Left lung (tissue), 4 donors: ENCODE measurements at regions not wholly inside any gene's neighbourhood (a gene's known extent, or its start where the extent isn't known, plus 50 kb on each side); places are given as distances from the start of the nearest gene placed in this dataset.
"Not testable (repeated sequence)": the region's sequence is repeated elsewhere in the genome, so short reads cannot be mapped to it uniquely, and the experiment has no call there.

ENCODE experiments used
- ATAC-seq: fragments of 200-7000 bp; cut with Tn5 transposase; one replicate; pipeline ENCODE4 v1.9.1; 2020; ENCODE audit warnings: moderate library complexity
- DNase-seq, 4 donors: peaks; one replicate each; pipeline ENCODE4 v3.0.0-alpha.2; 2013 to 2020
- H3K27ac ChIP-seq, 2 donors: fragments of 200-600 bp; sonication (generic) in 1 of 2; one replicate each; pipeline versions ENCODE4 v1.5.0 to v1.8.0; 2020 to 2021
- H3K27me3 ChIP-seq, 2 donors: fragments of 200-600 bp; sonication (generic) in 1 of 2; one replicate each; pipeline versions ENCODE4 v1.5.0 to v1.8.0; 2020 to 2021
- H3K36me3 ChIP-seq, 2 donors: fragments of 200-600 bp; sonication (generic) in 1 of 2; one replicate each; pipeline versions ENCODE4 v1.5.0 to v1.8.0; 2020 to 2021
- H3K4me1 ChIP-seq, 2 donors: fragments of 200-600 bp; one replicate each; pipeline ENCODE4 v1.8.0; 2021
- H3K4me3 ChIP-seq, 2 donors: fragments of 200-600 bp; sonication (generic) in 1 of 2; one replicate each; pipeline versions ENCODE4 v1.5.0 to v1.8.0; 2020 to 2021; ENCODE audit warnings: mild to moderate bottlenecking in 1 of 2
- H3K9me3 ChIP-seq, 2 donors: fragments of 200-600 bp; sonication (generic) in 1 of 2; one replicate each; pipeline versions ENCODE4 v1.5.0 to v1.8.0; 2020 to 2021
- CTCF ChIP-seq, 2 donors: fragments of 200-600 bp; sonication (generic) in 1 of 2; IDR thresholded peaks; one replicate each; pipeline versions ENCODE4 v1.5.0 to v1.8.0; 2021; ENCODE audit warnings: antibody characterized with exemption in 2 of 2
- intact Hi-C, 2 donors: fragments of 100-400 bp; cut with DNase I; formaldehyde crosslinking; loops; one replicate each; pipeline versions ENCODE4 v1.11.2 to v1.14.2; 2022
- donor health status: DM: no; HTN: yes; CAD: no.
- donor health status: DM: no; HTN: no; CAD: no.

- no peaks in the 10 kb centered on the region for H3K4me1 ChIP-seq
- no peak for ATAC-seq
- no peaks in the 10 kb centered on the region for H3K36me3 ChIP-seq
- intact Hi-C loops = no loop called here
- H3K27me3 ChIP-seq = no peaks in the 10 kb centered on the region
- DNase-seq = no peak
- H3K27ac ChIP-seq = no peak overlapping the region
- no peak for TF ChIP-seq CTCF (IDR thresholded peaks at IDR 0.05)
- H3K4me3 ChIP-seq = no peak overlapping the region
- H3K9me3 ChIP-seq = no peaks in the 10 kb centered on the region
These were observed 1609.7 kb upstream of the CDH9 start for GRCh38 chr5:28648108-28648507.

- H3K27me3 ChIP-seq = no peaks in the 10 kb centered on the region
- H3K9me3 ChIP-seq = peaks cover 0 to 17% of the 10 kb centered on the region in 2 donors
- H3K36me3 ChIP-seq = no peaks in the 10 kb centered on the region
- ATAC-seq (no peak), DNase-seq (peak in 1 of 4 donors; percentile 24)
- no peaks in the 10 kb centered on the region for H3K4me1 ChIP-seq
- no peak overlapping the region for H3K27ac ChIP-seq
- no peak for TF ChIP-seq CTCF (IDR thresholded peaks at IDR 0.05)
- intact Hi-C loops = no loop called here
- no peak overlapping the region for H3K4me3 ChIP-seq
These were observed 1594.2 kb upstream of the CDH9 start for GRCh38 chr5:28632607-28633006.

DNA sequence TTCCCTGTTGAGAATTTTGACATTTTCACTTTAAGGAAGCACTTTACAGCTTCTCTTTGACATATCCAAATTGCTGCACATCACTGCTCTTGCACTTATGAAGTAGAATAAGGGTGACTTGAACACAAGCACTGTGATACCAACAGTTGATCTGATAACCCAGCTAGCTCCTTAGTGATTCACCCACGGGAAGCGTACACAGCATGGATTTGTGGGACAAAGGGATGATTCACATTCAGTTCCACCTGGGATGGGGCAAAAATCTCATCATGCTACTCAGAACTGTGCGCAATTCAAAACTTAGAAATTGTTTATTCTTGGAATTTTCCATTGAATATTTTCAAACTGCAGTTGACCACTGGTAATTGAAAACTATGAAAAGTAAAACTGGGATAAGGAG is 1565.5 kb upstream of the CDH9 start:
- H3K36me3 ChIP-seq = no peaks in the 10 kb centered on the region
- no peak for DNase-seq
- H3K9me3 ChIP-seq = peaks cover 0 to 30% of the 10 kb centered on the region in 2 donors
- no peak overlapping the region for H3K27ac ChIP-seq
- no peak for TF ChIP-seq CTCF (IDR thresholded peaks at IDR 0.05)
- no peak for ATAC-seq
- H3K4me3 ChIP-seq = no peak overlapping the region
- H3K4me1 ChIP-seq = no peaks in the 10 kb centered on the region
- intact Hi-C loops = no loop called here
- no peaks in the 10 kb centered on the region for H3K27me3 ChIP-seq

GRCh38 chr5:28602429-28602828 is 1564.0 kb upstream of the CDH9 start:
- peak in 1 of 4 donors; percentile 1 for DNase-seq
- peak; percentile 93 for ATAC-seq
- peaks cover 0 to 37% of the 10 kb centered on the region in 2 donors for H3K9me3 ChIP-seq
- H3K27me3 ChIP-seq = no peaks in the 10 kb centered on the region
- H3K4me3 ChIP-seq = no peak overlapping the region
- intact Hi-C loops = no loop called here
- H3K27ac ChIP-seq = no peak overlapping the region
- H3K36me3 ChIP-seq = no peaks in the 10 kb centered on the region
- TF ChIP-seq CTCF (IDR thresholded peaks at IDR 0.05) = no peak
- no peaks in the 10 kb centered on the region for H3K4me1 ChIP-seq

- peaks cover 0 to 30% of the 10 kb centered on the region in 2 donors for H3K9me3 ChIP-seq
- H3K27ac ChIP-seq, H3K4me3 ChIP-seq, intact Hi-C loops, ATAC-seq, H3K4me1 ChIP-seq, H3K36me3 ChIP-seq, H3K27me3 ChIP-seq, DNase-seq: not testable (repeated sequence)
These were observed 1558.3 kb upstream of the CDH9 start for GRCh38 chr5:28596707-28597106.

GRCh38 chr5:28580616-28581015 is 1542.2 kb upstream of the CDH9 start:
- DNase-seq = no peak
- intact Hi-C loops = no loop called here

More at GRCh38 chr5:28580616-28581015, 1542.2 kb upstream of the CDH9 start:
- H3K9me3 ChIP-seq = peaks cover 0 to 1% of the 10 kb centered on the region in 2 donors
- H3K4me3 ChIP-seq = no peak overlapping the region
- TF ChIP-seq CTCF (IDR thresholded peaks at IDR 0.05) = no peak
- no peak for ATAC-seq
- H3K36me3 ChIP-seq = no peaks in the 10 kb centered on the region
- H3K4me1 ChIP-seq = no peaks in the 10 kb centered on the region
- H3K27ac ChIP-seq = no peak overlapping the region
- H3K27me3 ChIP-seq = no peaks in the 10 kb centered on the region
